HG03565 (cell line): ENCODE measurements at regions not wholly inside any gene's neighbourhood (a gene's known extent, or its start where the extent isn't known, plus 50 kb on each side); places are given as distances from the start of the nearest gene placed in this dataset.
"Not testable (repeated sequence)": the region's sequence is repeated elsewhere in the genome, so short reads cannot be mapped to it uniquely, and the experiment has no call there.

Source experiments
- ATAC-seq: cut with Tn5 transposase; IDR thresholded peaks from one replicate; pipeline ENCODE4 v1.9.1; 2021; ENCODE audit warnings: mild to moderate bottlenecking, moderate library complexity; ENCODE audit not compliant: unreplicated experiment

DNA sequence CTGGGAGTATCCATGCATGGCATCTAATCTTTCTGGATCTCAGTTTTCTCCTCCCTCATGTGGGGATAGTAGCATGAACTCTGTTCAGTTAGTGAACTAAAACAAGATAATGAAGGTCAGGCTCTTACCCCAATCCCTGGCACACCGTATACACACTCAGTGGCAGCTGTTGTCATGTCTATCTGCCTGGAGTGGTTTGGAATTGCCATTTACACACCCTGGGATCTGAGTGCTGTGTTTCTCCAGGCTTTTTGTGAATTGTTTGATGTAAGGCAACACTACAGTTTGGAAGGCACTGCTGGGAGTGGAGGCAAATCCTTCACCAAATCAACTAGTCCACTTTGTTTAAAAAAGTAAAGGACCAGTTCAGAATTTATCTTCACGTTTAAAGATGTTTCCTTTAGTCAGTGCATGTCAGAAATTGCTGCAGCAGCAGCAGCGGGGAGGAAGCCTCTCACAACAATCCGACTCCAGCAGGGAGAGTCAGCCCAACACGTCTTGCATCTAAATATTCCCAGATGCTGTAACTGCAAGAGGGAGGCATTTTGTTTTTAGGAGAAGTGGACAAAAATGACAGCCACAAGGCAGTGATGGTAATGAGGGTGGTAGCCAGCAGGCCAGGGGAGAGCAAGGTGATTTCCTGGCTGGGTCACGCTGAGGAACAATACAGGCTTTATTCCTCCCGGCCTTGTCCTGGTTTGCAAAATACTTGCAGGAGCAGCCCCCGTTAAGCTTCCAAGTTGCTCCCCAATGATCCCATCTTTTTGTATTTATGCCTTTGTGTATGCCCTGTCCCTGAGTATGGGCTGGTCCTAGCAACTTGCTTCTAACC is 128.5 kb upstream of the LRIG1 start:
- ATAC-seq: no peak

DNA sequence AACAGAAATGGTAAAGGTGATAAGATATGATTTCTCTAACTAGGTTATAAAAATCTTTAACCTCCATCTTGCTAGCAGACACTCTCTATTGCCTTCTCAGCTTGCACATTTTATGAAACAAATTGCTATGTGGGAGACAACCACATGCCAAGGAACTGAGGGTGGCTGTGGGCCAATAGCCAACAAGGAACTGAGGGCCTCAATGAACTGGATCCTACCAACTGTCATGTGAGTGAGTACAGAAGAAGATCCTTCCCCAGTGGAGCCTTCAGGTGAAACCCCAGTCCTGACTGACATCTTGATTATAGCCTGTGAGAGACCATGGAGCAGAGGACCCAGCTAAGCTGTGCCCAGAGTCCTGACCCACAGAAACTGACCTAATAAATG is 129.2 kb upstream of the LRIG1 start:
- ATAC-seq: no peak

DNA sequence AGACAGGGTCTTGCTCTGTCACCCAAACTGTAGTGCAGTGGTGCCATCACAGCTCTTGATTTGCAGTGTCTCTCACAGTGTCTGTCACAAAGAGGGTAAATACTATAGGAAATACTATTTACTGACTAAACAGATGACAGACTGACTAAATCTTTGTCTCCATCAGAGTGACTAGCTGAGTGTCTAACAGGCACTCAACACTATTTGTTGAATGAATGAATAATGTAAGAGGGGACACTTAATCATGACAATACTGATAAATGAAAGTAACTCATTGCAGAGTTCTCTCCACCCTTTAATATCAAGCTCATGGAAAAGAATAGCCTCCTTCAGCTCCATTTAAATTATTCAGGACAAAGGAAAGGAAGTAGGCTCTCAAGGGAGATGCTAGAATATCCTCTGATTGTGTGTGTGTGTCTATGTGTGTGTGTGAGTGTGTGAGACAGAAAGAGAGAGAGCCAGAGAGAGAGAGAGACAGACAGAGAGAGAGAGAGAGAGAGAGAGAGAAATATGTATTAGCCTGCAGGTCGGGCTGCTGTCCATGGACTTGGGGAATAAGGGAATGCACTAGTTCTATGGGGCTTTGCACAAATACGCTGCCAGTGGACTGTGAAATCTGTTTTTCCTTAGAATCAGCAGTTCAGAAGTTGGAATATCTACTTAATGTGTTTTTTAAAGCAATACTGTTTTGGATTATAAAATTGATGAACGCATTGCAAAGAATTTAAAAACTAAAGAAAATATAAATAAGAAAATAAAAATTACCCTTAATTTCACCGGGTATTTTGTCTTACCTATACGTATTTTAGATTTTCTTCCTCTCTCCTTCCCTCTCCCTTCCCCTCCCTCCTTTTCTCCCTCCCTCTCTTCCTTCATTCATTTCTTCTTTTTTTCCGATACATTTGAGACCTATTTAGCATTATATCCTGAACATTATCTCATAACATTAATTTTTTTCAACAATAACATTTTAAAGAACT is 132.9 kb upstream of the LRIG1 start:
- ATAC-seq: no peak

DNA sequence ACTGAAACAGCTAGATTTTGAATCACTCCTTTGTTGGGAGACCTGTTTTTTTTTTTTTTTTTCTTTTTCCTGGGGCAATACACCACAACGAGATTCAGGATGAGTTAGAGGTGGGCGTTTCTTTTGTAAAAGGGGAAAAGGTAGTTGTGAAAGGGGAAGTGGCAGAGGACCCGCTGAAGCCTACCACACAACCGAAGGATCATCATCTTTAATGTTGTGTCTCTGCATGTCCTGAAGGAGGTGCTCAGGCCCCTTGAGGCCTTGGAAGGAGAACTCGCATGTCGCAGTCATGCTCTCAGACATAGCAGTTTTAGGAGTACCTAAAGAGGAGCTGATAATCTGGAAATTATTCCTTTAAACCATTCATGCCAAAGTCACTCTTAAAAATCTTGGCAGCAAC is 137.9 kb upstream of the LRIG1 start:
- ATAC-seq: peak; percentile 71

DNA sequence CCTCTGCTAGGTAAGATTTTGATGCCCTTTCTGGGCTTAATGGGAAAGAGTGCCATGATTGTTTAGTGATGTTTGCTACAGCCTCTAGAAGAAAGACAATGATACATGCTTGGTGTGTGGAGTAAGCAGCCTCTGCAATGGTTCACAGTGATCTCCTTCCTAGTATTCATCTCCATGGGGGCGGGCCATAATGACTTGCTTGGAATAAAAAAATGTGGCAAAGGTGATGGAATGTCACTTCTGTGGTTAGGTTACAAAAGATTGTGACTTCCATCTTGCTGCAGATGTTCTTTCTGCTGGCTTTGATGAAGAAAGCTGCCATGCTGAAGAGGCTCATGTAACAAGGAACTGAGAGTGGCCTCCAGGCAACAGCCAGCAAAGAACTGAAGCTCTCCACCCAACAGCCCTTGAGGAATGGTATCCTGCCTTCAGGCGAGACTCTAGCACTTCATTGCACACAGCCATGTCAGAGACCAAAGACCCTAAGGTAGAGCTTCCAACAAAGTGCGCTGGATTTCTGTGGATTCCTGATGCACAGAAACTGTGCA is 139.1 kb upstream of the LRIG1 start:
- no peak for ATAC-seq

DNA sequence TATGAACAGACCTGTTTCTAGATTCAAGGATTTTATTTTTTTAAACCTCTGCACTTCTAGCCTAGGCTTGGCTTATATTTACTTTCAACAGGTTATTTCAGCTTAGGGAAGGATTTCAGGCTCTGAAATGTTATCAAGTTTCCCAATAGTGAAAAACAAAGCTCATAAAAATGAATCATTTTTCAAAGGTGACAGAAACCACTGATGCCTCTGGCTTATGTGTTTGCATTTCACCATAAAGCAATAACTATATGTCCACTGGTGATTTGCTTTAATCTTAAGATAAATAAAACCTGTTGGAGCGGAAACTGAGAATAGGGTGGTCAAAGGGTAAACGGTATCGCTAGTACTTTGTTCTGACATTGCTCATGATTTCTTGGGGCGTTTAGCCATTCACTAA is 141.2 kb upstream of the LRIG1 start:
- no peak for ATAC-seq

DNA sequence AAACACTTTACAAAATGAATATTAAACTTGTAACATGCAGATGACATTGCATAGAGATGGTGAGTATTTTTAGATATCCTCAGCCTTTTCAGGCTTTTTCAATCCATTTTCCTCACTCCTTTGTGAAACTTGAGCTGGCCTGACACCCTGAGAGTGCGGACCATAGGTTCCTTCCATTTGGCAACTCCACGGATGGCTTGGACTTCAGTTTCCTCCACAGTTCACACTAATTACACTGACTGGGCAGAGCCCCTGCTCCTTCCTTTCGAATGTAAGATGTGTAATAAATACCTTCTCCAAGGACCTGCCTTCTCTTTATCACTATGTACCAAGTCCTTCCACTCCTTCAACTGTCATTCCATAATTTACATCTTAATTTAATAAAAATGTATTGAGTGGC is 141.7 kb upstream of the LRIG1 start:
- no peak for ATAC-seq

DNA sequence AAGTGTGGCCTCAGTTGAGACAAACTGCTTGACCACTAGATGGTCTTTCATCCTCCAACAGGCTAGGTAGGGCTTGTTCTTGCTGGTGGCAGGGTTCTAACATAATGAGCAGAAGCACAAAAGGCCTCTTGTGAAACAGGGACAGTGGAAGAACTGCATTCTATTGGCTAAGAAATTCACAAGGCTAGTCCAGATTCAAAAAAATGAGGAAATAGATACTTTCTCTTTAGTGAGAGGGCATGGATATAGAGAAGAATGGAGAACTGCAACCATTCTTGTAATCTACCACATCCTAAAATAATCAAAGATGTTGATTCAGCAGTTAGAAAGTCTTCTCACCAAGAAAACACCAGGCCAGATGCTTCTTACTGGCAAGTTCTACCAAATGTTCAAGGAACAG is 143.7 kb upstream of the LRIG1 start:
- ATAC-seq: no peak

DNA sequence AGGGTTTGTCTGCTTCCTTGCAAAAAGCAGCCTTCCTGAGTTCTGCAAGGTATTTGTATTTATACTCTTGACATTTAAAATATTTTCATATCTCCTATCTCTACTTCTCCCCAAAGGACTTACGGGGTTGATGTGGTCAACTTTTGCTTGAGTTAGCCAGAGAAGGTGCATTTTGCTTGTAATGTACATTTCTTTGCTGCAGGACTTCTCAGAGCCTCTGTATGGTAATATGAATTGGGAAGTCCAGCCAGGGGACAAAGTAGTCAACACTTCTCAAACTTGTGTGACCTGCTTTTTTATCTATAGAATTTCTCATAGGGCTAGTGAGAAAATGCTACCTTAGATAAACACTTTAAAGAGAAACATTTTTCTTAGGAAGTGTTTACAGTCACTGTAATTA is 148.2 kb upstream of the LRIG1 start:
- ATAC-seq: no peak

DNA sequence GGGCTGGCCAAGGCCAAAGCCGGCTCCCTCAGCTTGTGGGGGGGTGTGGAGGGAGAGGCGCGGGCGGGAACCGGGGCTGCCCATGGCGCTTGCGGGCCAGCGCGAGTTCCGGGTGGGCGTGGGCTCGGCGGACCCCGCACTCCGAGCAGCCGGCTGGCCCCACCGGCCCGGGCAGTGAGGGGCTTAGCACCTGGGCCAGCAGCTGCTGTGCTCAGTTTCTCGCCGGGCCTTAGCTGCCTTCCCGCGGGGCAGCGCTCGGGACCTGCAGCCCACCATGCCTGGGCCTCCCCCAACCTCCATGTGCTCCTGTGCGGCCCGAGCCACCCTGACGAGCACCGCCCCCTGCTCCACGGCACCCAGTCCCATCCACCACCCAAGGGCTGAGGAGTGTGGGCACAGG is 150.7 kb upstream of the LRIG1 start:
- not testable (repeated sequence) for ATAC-seq

DNA sequence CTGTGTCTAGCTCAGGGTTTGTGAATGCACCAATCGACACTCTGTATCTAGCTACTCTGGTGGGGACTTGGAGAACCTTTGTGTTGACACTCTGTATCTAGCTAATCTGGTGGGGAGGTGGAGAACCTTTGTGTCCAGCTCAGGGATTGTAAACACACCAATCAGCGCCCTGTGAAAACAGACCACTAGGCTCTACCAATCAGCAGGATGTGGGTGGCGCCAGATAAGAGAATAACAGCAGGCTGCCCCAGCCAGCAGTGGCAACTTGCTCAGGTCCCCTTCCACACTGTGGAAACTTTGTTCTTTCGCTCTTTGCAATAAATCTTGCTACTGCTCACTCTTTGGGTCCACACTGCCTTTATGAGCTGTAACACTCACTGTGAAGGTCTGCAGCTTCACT is 151.3 kb upstream of the LRIG1 start:
- not testable (repeated sequence) for ATAC-seq

DNA sequence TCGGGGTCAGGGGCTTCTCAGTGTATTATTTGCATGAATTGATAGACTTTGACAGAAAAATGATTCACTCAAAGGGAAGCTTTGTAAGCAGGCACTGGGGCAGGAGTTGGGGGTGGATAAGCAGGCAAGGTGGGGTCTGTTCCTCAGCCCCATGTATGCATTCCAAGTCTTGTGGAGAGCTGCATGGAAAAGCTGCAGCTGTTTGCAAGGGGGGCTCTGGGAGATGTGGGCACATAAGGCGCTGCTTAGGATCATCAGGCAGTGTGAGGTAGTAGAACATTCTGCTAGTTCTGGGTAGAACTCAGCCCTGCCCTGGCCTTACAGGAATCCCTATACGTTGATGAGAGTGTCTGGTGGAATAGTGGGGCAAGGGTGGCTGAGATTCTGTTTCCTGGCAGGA is 154.2 kb upstream of the LRIG1 start:
- ATAC-seq: no peak

DNA sequence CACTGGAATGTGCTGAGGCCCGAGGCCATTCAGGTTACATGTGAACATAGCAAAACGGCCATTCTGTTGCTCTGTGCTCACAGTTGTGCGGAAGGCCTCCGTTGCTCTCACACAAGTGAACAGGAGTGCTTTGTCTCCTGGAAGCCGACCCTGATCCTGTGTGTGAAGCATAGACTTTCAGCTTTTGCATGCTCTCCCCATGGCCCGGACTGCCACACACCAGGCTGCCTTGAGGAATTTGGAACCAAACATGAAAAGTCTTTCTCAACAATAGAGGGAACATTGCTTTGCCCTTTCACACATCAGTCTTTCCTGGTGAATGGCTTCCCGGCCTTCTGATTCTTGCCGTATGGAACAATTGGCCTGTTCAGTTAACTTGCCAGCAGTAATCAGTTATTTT is 154.8 kb upstream of the LRIG1 start:
- ATAC-seq: no peak

DNA sequence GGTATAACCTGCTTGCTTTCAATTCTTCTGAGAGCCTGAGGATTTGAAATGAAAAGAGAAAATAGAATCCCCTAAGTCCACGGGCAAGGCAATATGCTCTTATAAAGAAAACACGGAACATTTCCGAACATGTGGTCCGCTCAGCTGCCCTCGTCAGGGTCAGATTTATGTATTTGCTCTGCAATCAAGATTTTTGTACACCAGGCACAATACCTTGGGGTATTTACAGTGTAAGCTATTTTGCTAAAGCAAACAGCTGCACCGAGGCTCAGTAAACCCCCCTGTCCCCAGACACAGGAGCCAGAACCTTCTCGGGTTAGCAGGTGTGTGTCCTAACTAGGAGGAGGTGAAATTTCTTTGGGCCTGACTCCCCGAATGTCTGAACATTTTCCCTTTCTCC is 155.8 kb upstream of the LRIG1 start:
- no peak for ATAC-seq

DNA sequence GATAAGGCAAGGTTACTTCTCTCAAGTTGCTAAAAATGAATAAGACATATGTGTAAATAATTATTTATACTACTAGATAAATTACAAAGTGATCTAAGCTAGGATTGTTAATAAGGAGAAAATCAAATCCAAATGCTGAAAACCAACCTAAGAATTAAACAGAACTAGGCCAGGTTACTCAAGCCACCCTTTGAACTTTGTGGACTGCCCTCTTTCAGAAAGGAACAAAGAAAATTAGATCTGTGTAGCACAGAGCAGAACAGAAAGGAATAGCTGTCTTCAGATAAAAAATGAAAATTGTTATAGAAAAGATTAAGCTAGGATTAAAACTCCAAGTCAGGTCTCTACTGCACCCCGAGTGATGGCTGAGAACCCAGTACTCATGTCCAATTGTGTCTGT is 158.2 kb upstream of the LRIG1 start:
- ATAC-seq: no peak

DNA sequence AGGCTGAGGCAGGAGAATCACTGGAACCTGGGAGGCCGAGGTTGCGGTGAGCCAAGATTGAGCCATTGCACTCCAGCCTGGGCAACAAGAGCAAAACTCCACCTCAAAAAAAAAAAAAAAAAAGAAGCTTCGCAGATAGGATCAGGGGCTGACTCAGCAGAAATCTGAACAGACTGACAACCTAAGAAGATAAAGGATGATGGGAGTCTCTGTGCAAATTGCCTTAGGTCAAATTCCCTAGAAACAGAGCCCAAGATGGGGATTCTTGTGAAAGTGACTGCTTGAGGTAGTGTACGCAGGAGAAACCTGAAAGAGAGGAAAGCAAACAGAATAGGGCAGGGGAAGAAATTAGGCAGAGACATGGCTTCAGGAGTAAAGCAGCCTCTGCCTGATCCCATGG is 160.8 kb upstream of the LRIG1 start:
- ATAC-seq: no peak

DNA sequence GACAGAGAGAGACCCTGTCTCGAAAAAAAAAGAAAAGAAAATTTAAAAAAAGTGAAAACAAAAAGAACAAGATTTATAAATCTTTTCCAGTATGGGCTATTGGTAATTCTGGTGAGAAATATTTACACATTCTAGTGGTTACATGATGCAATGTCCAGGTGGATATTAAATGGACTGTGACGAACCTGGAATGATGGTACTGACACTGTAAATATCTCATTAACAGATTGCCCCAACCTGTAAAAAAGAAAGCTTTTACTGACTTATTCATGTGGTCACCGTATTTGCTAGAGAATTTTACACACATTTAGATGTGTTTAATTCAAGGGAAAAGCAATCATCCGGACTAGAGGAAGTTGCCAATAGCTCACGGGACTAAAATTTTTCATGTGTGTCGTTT is 162.1 kb upstream of the LRIG1 start:
- ATAC-seq: no peak

DNA sequence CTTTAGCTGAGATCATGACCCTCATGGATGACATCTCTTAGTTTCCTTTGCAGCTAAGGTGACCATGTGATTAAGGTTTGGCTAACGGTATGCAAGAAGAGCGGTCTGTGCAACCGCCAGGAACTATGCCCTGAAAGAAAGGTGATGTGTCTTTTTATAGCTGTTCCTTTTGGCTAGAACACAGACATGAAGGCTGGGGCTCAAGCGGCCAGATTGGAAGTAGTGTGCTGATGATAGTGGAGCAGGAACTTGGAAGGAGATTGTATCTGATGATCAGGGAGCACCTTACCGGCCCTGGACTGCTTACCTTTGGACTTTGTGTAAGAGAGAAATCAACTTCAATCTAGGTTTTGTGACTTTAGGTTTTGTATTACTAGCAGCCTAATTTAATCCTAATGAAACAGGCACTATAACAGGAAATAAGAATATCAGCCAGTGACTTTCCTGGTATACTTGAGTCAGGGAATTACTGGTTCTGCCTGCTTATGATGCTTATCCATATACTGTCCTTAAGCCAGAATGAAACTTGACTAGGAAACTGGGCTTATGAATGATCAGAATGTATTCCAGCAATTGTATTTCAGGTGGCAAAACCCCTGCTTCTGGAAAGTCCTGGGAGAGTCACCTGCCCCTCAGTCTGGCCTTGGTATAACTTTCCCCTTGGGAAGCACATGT is 164.3 kb upstream of the LRIG1 start:
- ATAC-seq: no peak

DNA sequence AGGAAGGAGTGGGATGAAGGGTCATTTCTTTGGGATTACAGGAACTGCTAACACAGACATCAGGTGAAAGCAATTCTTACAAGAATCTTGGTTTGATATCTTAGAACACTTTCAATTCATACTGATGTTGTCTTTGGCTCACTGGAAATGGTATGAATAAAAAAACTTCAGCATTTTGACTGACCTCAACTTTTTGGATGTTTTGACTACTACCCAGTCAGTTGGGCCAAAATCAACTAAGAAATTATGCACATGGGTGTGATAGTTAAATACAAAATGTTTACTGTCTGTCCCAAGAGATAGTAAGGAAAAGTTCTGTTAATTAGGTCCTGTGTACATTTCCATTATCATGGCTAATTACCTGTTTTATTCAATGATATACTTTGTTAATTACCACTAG is 165.5 kb upstream of the LRIG1 start:
- no peak for ATAC-seq

DNA sequence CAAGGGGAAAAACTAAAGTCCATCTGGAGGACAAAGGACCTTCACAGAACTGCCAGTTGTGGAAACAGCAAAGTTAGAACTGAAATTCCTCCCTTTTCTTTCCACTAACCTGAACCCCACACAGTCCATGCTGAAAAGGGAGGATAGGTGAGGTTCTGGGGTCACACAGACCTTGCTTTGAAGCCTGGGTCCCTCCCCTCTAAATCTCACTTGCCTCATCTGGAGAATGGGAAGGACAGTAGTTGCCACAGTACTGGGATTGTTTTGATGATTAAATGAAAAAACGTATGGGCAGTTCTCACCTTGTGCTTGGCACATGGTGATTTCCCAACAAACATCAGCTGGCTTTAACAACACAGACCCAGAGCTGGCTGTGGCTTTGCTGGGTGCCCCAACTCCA is 166.4 kb upstream of the LRIG1 start:
- no peak for ATAC-seq

DNA sequence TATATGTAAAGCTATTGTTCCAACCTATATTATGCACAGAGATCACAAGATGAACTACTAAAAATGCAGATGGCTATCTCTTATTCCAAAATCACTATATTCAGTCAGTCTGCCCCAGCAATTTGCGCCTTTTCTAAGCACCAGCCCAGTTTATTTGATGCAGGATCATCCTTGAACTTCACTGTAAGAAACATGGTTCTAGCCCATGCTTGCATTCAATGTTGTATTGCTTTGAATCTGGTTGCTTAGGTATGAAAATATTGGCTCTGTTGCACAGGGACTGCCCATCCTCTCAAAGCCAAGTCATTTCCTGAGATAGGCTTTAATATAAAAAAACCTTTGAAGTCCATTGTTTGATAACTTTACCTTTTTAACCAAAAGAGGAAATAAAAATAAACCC is 170.5 kb upstream of the LRIG1 start:
- ATAC-seq: no peak
